GM23248 (cell line): ENCODE measurements at regions not wholly inside any gene's neighbourhood (a gene's known extent, or its start where the extent isn't known, plus 50 kb on each side); places are given as distances from the start of the nearest gene placed in this dataset.

Experiments used
- EZH2 ChIP-seq: fragments of 200-600 bp; sonication (generic); IDR thresholded peaks from 2 replicates; pipeline ENCODE4 v1.6.1; 2018; ENCODE audit warnings: antibody characterized with exemption, mild to moderate bottlenecking; ENCODE audit not compliant: insufficient read depth, poor library complexity, severe bottlenecking
- EZH2phosphoT487 ChIP-seq: fragments of 200-600 bp; sonication (generic); IDR thresholded peaks from 2 replicates; pipeline ENCODE4 v1.6.1; 2018; ENCODE audit warnings: antibody characterized with exemption, moderate library complexity, mild to moderate bottlenecking, low read depth; ENCODE audit not compliant: insufficient read depth

GRCh38 chr1:219444474-219444873 is 168.4 kb downstream of the ZC3H11B start:
- TF ChIP-seq EZH2, result no peak
- TF ChIP-seq EZH2phosphoT487, result no peak
